Stomach (tissue), 4 donors: ENCODE measurements at regions not wholly inside any gene's neighbourhood (a gene's known extent, or its start where the extent isn't known, plus 50 kb on each side); places are given as distances from the start of the nearest gene placed in this dataset.

Experiments
- CTCF ChIP-seq, 7 experiments: fragments of 450-650 bp in 4 of 7; fragments of 200-600 bp in 3 of 7; sonication (generic) in 3 of 7; IDR thresholded peaks; one replicate each; pipeline ENCODE4 v1.5.1; 2016 to 2019; ENCODE audit warnings: antibody characterized with exemption in 7 of 7, control low read depth in 2 of 7, mild to moderate bottlenecking in 1 of 7
- POLR2A ChIP-seq, 4 donors: fragments of 450-650 bp; IDR thresholded peaks; one replicate each; pipeline ENCODE4 v1.6.1; 2016; ENCODE audit warnings: antibody characterized with exemption in 4 of 4, control low read depth in 2 of 4, mild to moderate bottlenecking in 1 of 4, moderate library complexity in 1 of 4

GRCh38 chr4:124515591-124515990, 196.9 kb downstream of the ANKRD50 start:
- TF ChIP-seq CTCF (IDR thresholded peaks at IDR 0.05) (no peak), POLR2A (IDR thresholded peaks at IDR 0.05) (no peak)
